H9 (cell line): ENCODE measurements at regions not wholly inside any gene's neighbourhood (a gene's known extent, or its start where the extent isn't known, plus 50 kb on each side); places are given as distances from the start of the nearest gene placed in this dataset.

Experiments
- DNase-seq: peaks from one replicate; pipeline ENCODE4 v3.0.0-alpha.2; 2017
- H2AFZ ChIP-seq: one replicate; pipeline ENCODE4 v1.6.1; 2013; ENCODE audit warnings: mild to moderate bottlenecking, low read length, control low read depth, moderate library complexity
- H2AK5ac ChIP-seq: 2 replicates; pipeline ENCODE4 v1.6.1; 2013; ENCODE audit warnings: low read length, control low read depth, mixed read lengths; ENCODE audit not compliant: insufficient read length
- H2BK120ac ChIP-seq: one replicate; pipeline ENCODE4 v1.6.1; 2013; ENCODE audit warnings: low read depth, mild to moderate bottlenecking, low read length, control low read depth, inconsistent platforms; ENCODE audit not compliant: poor library complexity, severe bottlenecking
- H2BK12ac ChIP-seq: 2 replicates; pipeline ENCODE4 v1.6.1; 2013; ENCODE audit warnings: low read length, control low read depth, mixed read lengths, low read depth; ENCODE audit not compliant: insufficient read length
- H2BK15ac ChIP-seq: 2 replicates; pipeline ENCODE4 v1.6.1; 2013; ENCODE audit warnings: low read depth, low read length, control low read depth
- H2BK20ac ChIP-seq: one replicate; pipeline ENCODE4 v1.6.1; 2013; ENCODE audit warnings: low read depth, mild to moderate bottlenecking, low read length, control low read depth, inconsistent platforms; ENCODE audit not compliant: poor library complexity, severe bottlenecking
- H2BK5ac ChIP-seq: 2 replicates; pipeline ENCODE4 v1.6.1; 2013; ENCODE audit warnings: low read length, control low read depth, mixed read lengths; ENCODE audit not compliant: insufficient read length
- H3K14ac ChIP-seq: 2 replicates; pipeline ENCODE4 v1.6.1; 2013; ENCODE audit warnings: low read length, control low read depth; ENCODE audit not compliant: insufficient read depth
- H3K18ac ChIP-seq: 2 replicates; pipeline ENCODE4 v1.6.1; 2013; ENCODE audit warnings: low read depth, mild to moderate bottlenecking, mixed read lengths, low read length, control low read depth; ENCODE audit not compliant: insufficient read length
- H3K23ac ChIP-seq: 2 replicates; pipeline ENCODE4 v1.6.1; 2013; ENCODE audit warnings: low read length, control low read depth, mixed read lengths, low read depth; ENCODE audit not compliant: insufficient read length
- H3K23me2 ChIP-seq: 2 replicates; pipeline ENCODE4 v1.6.1; 2013; ENCODE audit warnings: low read depth, mild to moderate bottlenecking, mixed read lengths, low read length, control low read depth; ENCODE audit not compliant: insufficient read length, poor library complexity, severe bottlenecking
- H3K27ac ChIP-seq: 2 replicates; pipeline ENCODE4 v1.5.1; 2013; ENCODE audit warnings: low read length, control low read depth, mixed read lengths, low read depth; ENCODE audit not compliant: insufficient read length
- H3K27me3 ChIP-seq: 2 replicates; pipeline ENCODE4 v1.6.1; 2013; ENCODE audit warnings: low read length, control low read depth, inconsistent platforms; ENCODE audit not compliant: insufficient read depth
- H3K4ac ChIP-seq: 2 replicates; pipeline ENCODE4 v1.6.1; 2013; ENCODE audit warnings: low read depth, mild to moderate bottlenecking, control low read depth, inconsistent platforms, low read length, moderate library complexity
- H3K4me1 ChIP-seq: 2 replicates; pipeline ENCODE4 v1.6.1; 2013; ENCODE audit warnings: low read length, control low read depth, inconsistent platforms; ENCODE audit not compliant: insufficient read depth
- H3K4me2 ChIP-seq: 2 replicates; pipeline ENCODE4 v1.6.1; 2013; ENCODE audit warnings: low read length, control low read depth, mixed read lengths; ENCODE audit not compliant: insufficient read length, insufficient read depth
- H3K56ac ChIP-seq: 2 replicates; pipeline ENCODE4 v1.6.1; 2013; ENCODE audit warnings: low read depth, mild to moderate bottlenecking, mixed read lengths, low read length, control low read depth; ENCODE audit not compliant: insufficient read length
- H3K79me1 ChIP-seq: 2 replicates; pipeline ENCODE4 v1.6.1; 2013; ENCODE audit warnings: low read depth, mild to moderate bottlenecking, moderate library complexity, low read length, control low read depth, inconsistent platforms; ENCODE audit not compliant: insufficient read depth, poor library complexity, severe bottlenecking
- H3K79me2 ChIP-seq: 2 replicates; pipeline ENCODE4 v1.6.1; 2013; ENCODE audit warnings: low read length, control low read depth, inconsistent platforms; ENCODE audit not compliant: insufficient read depth
- H3K9ac ChIP-seq: 2 replicates; pipeline ENCODE4 v1.6.1; 2013; ENCODE audit warnings: low read length, control low read depth, mixed read lengths; ENCODE audit not compliant: insufficient read length; ENCODE audit errors: extremely low read depth
- H3K9me3 ChIP-seq: one replicate; pipeline ENCODE4 v1.6.1; 2013; ENCODE audit warnings: low read depth, low read length, inconsistent platforms; ENCODE audit not compliant: control insufficient read depth
- H3T11ph ChIP-seq: one replicate; pipeline ENCODE4 v1.6.1; 2013; ENCODE audit warnings: mild to moderate bottlenecking, low read length, control low read depth, inconsistent platforms
- H4K20me1 ChIP-seq: one replicate; pipeline ENCODE4 v1.6.1; 2013; ENCODE audit not compliant: control insufficient read depth, insufficient read length, insufficient read depth
- H4K5ac ChIP-seq: 2 replicates; pipeline ENCODE4 v1.6.1; 2013; ENCODE audit warnings: low read depth, mild to moderate bottlenecking, mixed read lengths, low read length, control low read depth; ENCODE audit not compliant: insufficient read length
- H4K8ac ChIP-seq: replicated peaks from 2 replicates; pipeline ENCODE4 v1.6.1; 2013; ENCODE audit warnings: low read length, control low read depth, mixed read lengths, low read depth; ENCODE audit not compliant: insufficient read length
- H4K91ac ChIP-seq: 2 replicates; pipeline ENCODE4 v1.6.1; 2013; ENCODE audit warnings: low read depth, mild to moderate bottlenecking, moderate library complexity, mixed read lengths, low read length, control low read depth; ENCODE audit not compliant: insufficient read length
- H3K27ac Mint-ChIP-seq, 3 experiments: 2 replicates in 2 of 3; 3 replicates in 1 of 3; pipeline ENCODE4 v1.8.0; 2020 to 2021; ENCODE audit warnings: mixed read lengths in 3 of 3, mild to moderate bottlenecking in 1 of 3, moderate library complexity in 1 of 3
- H3K27me3 Mint-ChIP-seq: 2 replicates; pipeline ENCODE4 v1.8.0; 2021; ENCODE audit warnings: low read depth, mild to moderate bottlenecking, moderate library complexity, mixed read lengths
- H3K36me3 Mint-ChIP-seq, 3 experiments: 2 replicates in 2 of 3; 3 replicates in 1 of 3; pipeline ENCODE4 v1.8.0; 2020 to 2021; ENCODE audit warnings: low read depth in 3 of 3, mixed read lengths in 3 of 3; ENCODE audit not compliant: insufficient read depth in 1 of 3
- H3K4me1 Mint-ChIP-seq, 2 experiments: 2 replicates each; pipeline ENCODE4 v1.8.0; 2020; ENCODE audit warnings: mixed read lengths in 2 of 2
- H3K4me3 Mint-ChIP-seq, 2 experiments: 2 replicates in 1 of 2; 3 replicates in 1 of 2; pipeline ENCODE4 v1.8.0; 2020 to 2021; ENCODE audit warnings: mild to moderate bottlenecking in 2 of 2, mixed read lengths in 2 of 2, moderate library complexity in 1 of 2
- H3K9me3 Mint-ChIP-seq, 2 experiments: 2 replicates in 1 of 2; 3 replicates in 1 of 2; pipeline ENCODE4 v1.8.0; 2020; ENCODE audit warnings: mild to moderate bottlenecking in 2 of 2, mixed read lengths in 2 of 2, moderate library complexity in 1 of 2
- CTCF ChIP-seq: fragments of 200-600 bp; sonication (generic); conservative IDR thresholded peaks from 3 replicates; pipeline ENCODE4 v1.8.0; 2021; ENCODE audit warnings: antibody characterized with exemption, mild to moderate bottlenecking
- WGBS: extraction: QIAGEN DNeasy Blood & Tissue Kit; methylation state at CpG from one replicate; pipeline ENCODE4 v1.1.7; 2013; ENCODE audit warnings: missing lambda C conversion rate, low lambda C conversion rate, mixed read lengths; ENCODE audit not compliant: insufficient read length; ENCODE audit errors: extremely low coverage; 5-methylcytosine and 5-hydroxymethylcytosine counted together

- Histone ChIP-seq H3K56ac (no peak overlapping the region), H3K27me3 (no peaks in the 10 kb centered on the region), H4K8ac (no peak overlapping the region), H3K79me2 (no peaks in the 10 kb centered on the region), H3K23me2 (no peaks in the 10 kb centered on the region), H2AFZ (no peak overlapping the region), H4K5ac (no peak overlapping the region), H3K4ac (no peak overlapping the region), H2AK5ac (no peak overlapping the region), H2BK5ac (no peak overlapping the region), H3K4me1 (no peaks in the 10 kb centered on the region), H3K9ac (no peak overlapping the region), H3K9me3 (no peaks in the 10 kb centered on the region), H3K4me2 (no peak overlapping the region), H4K91ac (no peak overlapping the region), H2BK20ac (no peak overlapping the region), H3K18ac (no peak overlapping the region), H2BK120ac (no peak overlapping the region), H3K23ac (no peak overlapping the region), H3T11ph (no peak overlapping the region), H4K20me1 (no peaks in the 10 kb centered on the region), H3K79me1 (no peaks in the 10 kb centered on the region), H3K14ac (no peak overlapping the region), H2BK12ac (no peak overlapping the region), H3K27ac (no peak overlapping the region), H2BK15ac (no peak overlapping the region)
- Mint-ChIP-seq H3K4me3 (no peak overlapping the region), H3K36me3 (no peaks in the 10 kb centered on the region), H3K27ac (peak overlapping the region in 1 of 3 experiments; percentile 21; a peak in 1 of 7 replicates), H3K27me3 (no peaks in the 10 kb centered on the region), H3K9me3 (no peaks in the 10 kb centered on the region), H3K4me1 (no peaks in the 10 kb centered on the region)
- peak; percentile 30 for DNase-seq
- peak; percentile 12; the same call in 1 of the 3 replicates for TF ChIP-seq CTCF
- WGBS = no CpG with 5 or more reads among the region's 8 CpGs
Observed at GRCh38 chr1:239587066-239587465, 200.7 kb downstream of the CHRM3 start.
